H1 (cell line): ENCODE measurements at regions not wholly inside any gene's neighbourhood (a gene's known extent, or its start where the extent isn't known, plus 50 kb on each side); places are given as distances from the start of the nearest gene placed in this dataset.

ENCODE experiments used
- BCL11A ChIP-seq, 2 experiments: IDR thresholded peaks; one replicate each; pipeline ENCODE4 v1.6.1; 2011; ENCODE audit warnings: low read depth in 2 of 2, low read length in 2 of 2, mild to moderate bottlenecking in 2 of 2
- KDM1A ChIP-seq: fragments of 200-600, 300-600 bp; sonication (generic); IDR thresholded peaks from 2 replicates; pipeline ENCODE4 v1.7.1; 2016; ENCODE audit warnings: mild to moderate bottlenecking, low read length, borderline replicate concordance
- NANOG ChIP-seq: IDR thresholded peaks from 2 replicates; pipeline ENCODE4 v1.6.1; 2011; ENCODE audit warnings: low read length, low read depth, mild to moderate bottlenecking, inconsistent platforms; ENCODE audit not compliant: insufficient read depth, poor library complexity, severe bottlenecking
- TBP ChIP-seq: IDR thresholded peaks from 2 replicates; pipeline ENCODE4 v1.6.1; 2011; ENCODE audit warnings: low read depth, low read length, improper control_type of control experiment

DNA sequence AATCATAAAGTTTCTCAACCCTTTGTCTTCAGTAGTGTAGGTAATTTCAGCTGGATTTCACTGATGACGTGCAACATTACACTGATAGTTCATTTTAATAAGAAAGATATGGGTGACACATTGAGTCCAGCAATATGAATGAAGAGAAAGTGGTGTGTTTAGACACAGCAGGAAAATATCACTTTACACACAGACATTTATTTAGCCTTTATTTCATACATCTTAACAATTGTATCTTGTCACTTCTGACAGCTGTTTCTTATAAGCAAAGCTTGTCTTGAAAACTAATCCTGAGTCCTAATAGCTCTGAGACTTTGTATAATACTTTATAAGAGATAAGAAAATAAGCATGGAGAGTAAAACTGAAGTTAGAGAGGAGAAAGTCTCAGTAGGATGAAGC lies 720.5 kb upstream of the NUDT12 start (continued):
- TF ChIP-seq KDM1A, result no peak
- TF ChIP-seq NANOG, result no peak
- no peak for TF ChIP-seq TBP
- no peak for TF ChIP-seq BCL11A (IDR thresholded peaks at IDR 0.05; ENCODE audit: low read depth in 2 of 2, low read length in 2 of 2)
